ENCODE measurements at regions not wholly inside any gene's neighbourhood (a gene's known extent, or its start where the extent isn't known, plus 50 kb on each side); places are given as distances from the start of the nearest gene placed in this dataset.
"Not testable (repeated sequence)": the region's sequence is repeated elsewhere in the genome, so short reads cannot be mapped to it uniquely, and the experiment has no call there.

GRCh38 chr5:126677121-126677520, 76.4 kb downstream of the PHAX start:
- no peak for DNase-seq

DNA sequence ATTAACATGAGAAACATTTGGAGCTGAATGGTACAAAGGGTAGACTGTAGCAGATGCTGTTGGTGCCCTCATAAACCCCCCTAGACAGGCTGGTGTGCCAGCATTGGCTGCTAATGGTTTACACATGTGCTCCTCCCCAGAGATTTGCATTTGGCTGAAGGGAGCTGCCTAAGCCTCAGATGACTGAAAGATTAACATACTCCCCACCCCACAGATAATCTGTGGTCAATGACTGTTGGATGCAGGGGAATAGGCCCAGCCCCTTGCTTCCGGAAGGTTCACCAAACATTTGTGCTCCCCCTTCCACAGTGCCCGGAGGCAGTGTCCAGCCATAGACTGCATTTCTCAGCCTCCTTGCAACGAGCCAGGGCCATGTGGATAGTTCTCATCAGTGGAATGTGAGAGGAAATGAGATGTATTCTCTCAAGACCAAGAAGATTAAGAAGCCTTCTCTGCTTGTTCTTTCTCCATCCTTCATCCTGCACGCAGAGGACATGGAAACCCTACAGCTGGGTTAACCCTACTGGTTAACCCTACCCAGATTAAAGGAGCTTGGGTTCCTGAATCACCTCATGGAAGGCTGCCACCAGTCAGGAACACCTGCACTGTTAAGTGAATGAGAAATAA, 79.6 kb downstream of the PHAX start:
- DNase-seq: peak; percentile 99

- not testable (repeated sequence) for DNase-seq
Observed at GRCh38 chr5:126681314-126681713, 80.6 kb downstream of the PHAX start.

GRCh38 chr5:126681970-126682369, 81.2 kb downstream of the PHAX start:
- DNase-seq: no peak

DNA sequence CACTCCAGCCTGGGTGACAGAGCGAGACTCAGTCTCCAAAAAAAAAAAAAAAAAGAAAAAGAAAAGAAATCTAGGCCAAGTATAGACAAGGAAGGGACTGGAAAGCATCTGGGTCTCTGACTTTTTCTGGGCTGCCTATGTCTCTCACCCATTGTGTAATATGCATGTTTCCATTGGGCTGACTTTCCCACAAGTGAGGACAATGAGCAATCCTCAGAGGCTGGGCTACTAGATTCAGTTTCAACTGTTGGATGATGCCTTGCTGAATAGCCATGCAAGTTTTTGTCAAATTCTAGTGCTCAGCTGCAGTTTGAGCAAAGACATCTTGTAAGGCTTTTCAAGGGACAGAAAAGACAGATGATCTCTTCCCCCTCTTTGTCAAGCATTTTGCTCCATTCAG, 82.1 kb downstream of the PHAX start:
- DNase-seq: no peak

GRCh38 chr5:126683912-126684311, 83.2 kb downstream of the PHAX start:
- no peak for DNase-seq

- DNase-seq: not testable (repeated sequence)
Observed at GRCh38 chr5:126684656-126685442, 84.1 kb downstream of the PHAX start.

GRCh38 chr5:126686451-126687126, 85.8 kb downstream of the PHAX start:
- DNase-seq: no peak

- DNase-seq: no peak
Observed at GRCh38 chr5:126692971-126693370, 84.0 kb upstream of the LMNB1 start.

- no peak for DNase-seq
Observed at GRCh38 chr5:126693806-126694205, 83.1 kb upstream of the LMNB1 start.

- no peak for DNase-seq
Observed at GRCh38 chr5:126694403-126694802, 82.5 kb upstream of the LMNB1 start.

- no peak for DNase-seq
Observed at GRCh38 chr5:126695091-126695490, 81.8 kb upstream of the LMNB1 start.

- no peak for DNase-seq
Observed at GRCh38 chr5:126707080-126707479, 69.9 kb upstream of the LMNB1 start.

- no peak for DNase-seq
Observed at GRCh38 chr5:126715765-126716164, 61.2 kb upstream of the LMNB1 start.

- no peak for DNase-seq
Observed at GRCh38 chr5:126716861-126717260, 60.1 kb upstream of the LMNB1 start.

GRCh38 chr5:126718236-126718868, 58.6 kb upstream of the LMNB1 start:
- DNase-seq: no peak

DNA sequence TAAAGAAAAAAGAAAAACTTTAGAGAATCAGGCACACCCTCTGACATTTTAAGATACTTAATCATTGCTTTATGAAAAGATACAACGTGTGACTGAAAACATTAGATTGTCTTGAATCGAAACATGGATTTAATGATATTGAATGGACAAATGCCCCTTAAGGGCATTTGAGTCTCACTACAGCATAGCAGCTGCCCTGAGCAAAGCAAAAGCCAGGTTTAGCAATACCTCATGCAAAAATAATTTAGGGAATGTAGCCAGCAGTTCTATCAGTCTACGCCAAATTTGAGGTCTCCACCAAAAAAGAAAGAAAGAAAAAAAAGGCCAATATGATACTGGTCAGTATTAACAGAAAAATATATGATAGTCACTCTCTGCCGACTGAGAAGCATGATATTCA, 56.6 kb upstream of the LMNB1 start:
- no peak for DNase-seq

GRCh38 chr5:126723643-126724042, 53.3 kb upstream of the LMNB1 start:
- DNase-seq: no peak
